ENCODE measurements at regions not wholly inside any gene's neighbourhood (a gene's known extent, or its start where the extent isn't known, plus 50 kb on each side); places are given as distances from the start of the nearest gene placed in this dataset.

GRCh38 chr11:128238521-128239265 is 348.7 kb downstream of the ETS1 start:
- intact Hi-C loops (cut with micrococcal nuclease) (loop anchor here (2.0 kb wide), 1 partner anchor 14 kb away; no protein-coding TSS in a partner anchor), dilution Hi-C loops (cut with MboI; ENCODE audit: extremely low pct_ligation_motif_present, low sequenced_read_pairs) (no loop called here)
- TF ChIP-seq MYC (IDR thresholded peaks at IDR 0.05; ENCODE audit: low read depth, low read length) = no peak
- no peak for TF ChIP-seq EZH2 (IDR thresholded peaks at IDR 0.05; ENCODE audit: borderline replicate concordance, low read depth, low read length, severe bottlenecking)
- TF ChIP-seq POLR2AphosphoS5 (IDR thresholded peaks at IDR 0.05; ENCODE audit: insufficient read depth, low read depth, low read length) = no peak
- Histone ChIP-seq H3K36me3 (ENCODE audit: control insufficient read depth in 2 of 2, extremely low read depth in 1 of 2, insufficient read depth in 2 of 2, low read length in 2 of 2) (no peaks in the 10 kb centered on the region), H3K4me3 (replicated peaks in 1 of 3; ENCODE audit: insufficient read depth in 1 of 3, low read depth in 1 of 3, low read length in 3 of 3) (no peak overlapping the region), H3K9me3 (replicated peaks; ENCODE audit: control insufficient read depth, insufficient read depth, low read length) (no peaks in the 10 kb centered on the region), H3K27me3 (ENCODE audit: control insufficient read depth in 2 of 2, insufficient read depth in 2 of 2, low read length in 2 of 2) (no peaks in the 10 kb centered on the region), H3K79me2 (ENCODE audit: control insufficient read depth, insufficient read depth, low read length) (no peaks in the 10 kb centered on the region), H2AFZ (ENCODE audit: low read depth, low read length) (peak overlapping the region; percentile 44), H3K4me2 (ENCODE audit: insufficient read depth, low read length) (peak overlapping the region; percentile 62), H4K20me1 (replicated peaks; ENCODE audit: control insufficient read depth, extremely low read depth, insufficient read depth, low read length) (no peaks in the 10 kb centered on the region), H3K4me1 (ENCODE audit: control insufficient read depth, extremely low read depth, insufficient read depth, low read length) (peaks cover 34% of the 10 kb centered on the region), H3K27ac (ENCODE audit: insufficient read depth, low read depth, low read length) (peak overlapping the region; percentile 60), H3K9ac (replicated peaks; ENCODE audit: extremely low read depth, insufficient read depth, low read length) (peak overlapping the region; percentile 50), H3K9me1 (replicated peaks; ENCODE audit: control insufficient read depth, extremely low read depth, insufficient read depth, low read length) (no peaks in the 10 kb centered on the region)
- peak; percentile 76 for FAIRE-seq
- ChIA-PET CTCF (interaction anchor here (0.6 to 1.7 kb wide), 6 partner anchors 8 to 393 kb away, joined by 3 to 6 read pairs (median 4); no protein-coding TSS in a partner anchor), POLR2A (no interaction called here)
- no TSS peak for BruUV-seq (replicated peaks)
- DNase-seq (ENCODE audit: low read depth, low spot score) = peak; percentile 33

- peaks cover 34% of the 10 kb centered on the region for H3K4me1 ChIP-seq (ENCODE audit: control insufficient read depth, extremely low read depth, insufficient read depth, low read length)
- no peaks in the 10 kb centered on the region for H4K20me1 ChIP-seq (replicated peaks; ENCODE audit: control insufficient read depth, extremely low read depth, insufficient read depth, low read length)
- no peak overlapping the region for H3K4me2 ChIP-seq (ENCODE audit: insufficient read depth, low read length)
- BruUV-seq (replicated peaks) = no TSS peak
- TF ChIP-seq JUN (IDR thresholded peaks at IDR 0.05; ENCODE audit: borderline replicate concordance, insufficient read depth, insufficient read length, low read depth) (no peak), EZH2 (IDR thresholded peaks at IDR 0.05; ENCODE audit: borderline replicate concordance, low read depth, low read length, severe bottlenecking) (no peak), POLR2A (IDR thresholded peaks at IDR 0.05; ENCODE audit: low read depth, low read length) (no peak), CTCF (IDR thresholded peaks at IDR 0.05; ENCODE audit: extremely low read depth in 1 of 2, insufficient read depth in 1 of 2, low read depth in 1 of 2, low read length in 2 of 2) (no peak)
- no peaks in the 10 kb centered on the region for H3K27me3 ChIP-seq (ENCODE audit: control insufficient read depth in 2 of 2, insufficient read depth in 2 of 2, low read length in 2 of 2)
- H3K79me2 ChIP-seq (ENCODE audit: control insufficient read depth, insufficient read depth, low read length) = no peaks in the 10 kb centered on the region
- ChIA-PET CTCF (interaction anchor here (0.7 kb wide), 1 partner anchor 65 kb away, joined by 3 read pairs; no protein-coding TSS in a partner anchor), POLR2A (no interaction called here)
- H2AFZ ChIP-seq (ENCODE audit: low read depth, low read length) = no peak overlapping the region
- no peak for FAIRE-seq
- intact Hi-C loops (cut with micrococcal nuclease) = no loop called here
- no peak overlapping the region for H3K4me3 ChIP-seq (replicated peaks in 1 of 3; ENCODE audit: insufficient read depth in 1 of 3, low read depth in 1 of 3, low read length in 3 of 3)
- no peaks in the 10 kb centered on the region for H3K9me1 ChIP-seq (replicated peaks; ENCODE audit: control insufficient read depth, extremely low read depth, insufficient read depth, low read length)
- H3K36me3 ChIP-seq (ENCODE audit: control insufficient read depth in 2 of 2, extremely low read depth in 1 of 2, insufficient read depth in 2 of 2, low read length in 2 of 2) = no peaks in the 10 kb centered on the region
- H3K9ac ChIP-seq (replicated peaks; ENCODE audit: extremely low read depth, insufficient read depth, low read length) = no peak overlapping the region
- dilution Hi-C loops (cut with MboI; ENCODE audit: extremely low pct_ligation_motif_present, low sequenced_read_pairs) = no loop called here
- no peaks in the 10 kb centered on the region for H3K9me3 ChIP-seq (replicated peaks; ENCODE audit: control insufficient read depth, insufficient read depth, low read length)
- no peak overlapping the region for H3K27ac ChIP-seq (ENCODE audit: insufficient read depth, low read depth, low read length)
- no peak for DNase-seq (ENCODE audit: low read depth, low spot score)
These were observed 350.6 kb downstream of the ETS1 start for GRCh38 chr11:128236506-128237498.

Data from endothelial cell of umbilical vein (primary cell).